ENCODE measurements at regions not wholly inside any gene's neighbourhood (a gene's known extent, or its start where the extent isn't known, plus 50 kb on each side); places are given as distances from the start of the nearest gene placed in this dataset.

DNA sequence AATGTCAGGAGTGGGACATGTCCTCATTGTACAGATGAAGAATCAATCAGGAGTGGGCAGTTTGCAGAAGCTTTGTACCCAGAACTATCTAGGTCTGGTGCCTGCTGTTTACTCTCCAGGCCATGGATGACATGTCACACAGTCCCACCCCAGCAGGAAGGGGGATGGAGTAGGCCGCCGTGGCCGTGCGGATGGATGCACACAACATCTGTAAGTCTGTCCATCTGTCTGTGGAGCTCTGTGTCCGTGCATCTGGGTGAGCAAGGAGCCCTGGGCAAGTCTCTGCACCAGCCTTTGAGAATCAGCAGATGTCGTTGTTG is 311.5 kb upstream of the IRX4 start:
- TF ChIP-seq, protein P1, sequence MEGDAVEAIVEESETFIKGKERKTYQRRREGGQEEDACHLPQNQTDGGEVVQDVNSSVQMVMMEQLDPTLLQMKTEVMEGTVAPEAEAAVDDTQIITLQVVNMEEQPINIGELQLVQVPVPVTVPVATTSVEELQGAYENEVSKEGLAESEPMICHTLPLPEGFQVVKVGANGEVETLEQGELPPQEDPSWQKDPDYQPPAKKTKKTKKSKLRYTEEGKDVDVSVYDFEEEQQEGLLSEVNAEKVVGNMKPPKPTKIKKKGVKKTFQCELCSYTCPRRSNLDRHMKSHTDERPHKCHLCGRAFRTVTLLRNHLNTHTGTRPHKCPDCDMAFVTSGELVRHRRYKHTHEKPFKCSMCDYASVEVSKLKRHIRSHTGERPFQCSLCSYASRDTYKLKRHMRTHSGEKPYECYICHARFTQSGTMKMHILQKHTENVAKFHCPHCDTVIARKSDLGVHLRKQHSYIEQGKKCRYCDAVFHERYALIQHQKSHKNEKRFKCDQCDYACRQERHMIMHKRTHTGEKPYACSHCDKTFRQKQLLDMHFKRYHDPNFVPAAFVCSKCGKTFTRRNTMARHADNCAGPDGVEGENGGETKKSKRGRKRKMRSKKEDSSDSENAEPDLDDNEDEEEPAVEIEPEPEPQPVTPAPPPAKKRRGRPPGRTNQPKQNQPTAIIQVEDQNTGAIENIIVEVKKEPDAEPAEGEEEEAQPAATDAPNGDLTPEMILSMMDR (IDR thresholded peaks at IDR 0.05): no peak
- TF ChIP-seq ZFX (IDR thresholded peaks at IDR 0.05; ENCODE audit: borderline replicate concordance): no peak
